Muscle layer of duodenum (tissue), 2 donors: ENCODE measurements at regions not wholly inside any gene's neighbourhood (a gene's known extent, or its start where the extent isn't known, plus 50 kb on each side); places are given as distances from the start of the nearest gene placed in this dataset.
"Not testable (repeated sequence)": the region's sequence is repeated elsewhere in the genome, so short reads cannot be mapped to it uniquely, and the experiment has no call there.

Experiments
- H3K27ac ChIP-seq: one replicate; pipeline ENCODE4 v1.7.0; 2013; ENCODE audit warnings: mild to moderate bottlenecking, low read length
- H3K27me3 ChIP-seq: one replicate; pipeline ENCODE4 v1.7.0; 2013; ENCODE audit warnings: low read depth, mild to moderate bottlenecking, control low read depth, low read length
- H3K36me3 ChIP-seq, 2 donors: one replicate each; pipeline ENCODE4 v1.7.0; 2013; ENCODE audit warnings: low read length in 2 of 2, control low read depth in 1 of 2, mild to moderate bottlenecking in 1 of 2; ENCODE audit not compliant: insufficient read depth in 2 of 2, control insufficient read depth in 1 of 2
- H3K4me1 ChIP-seq, 2 donors: one replicate each; pipeline ENCODE4 v1.7.0; 2013; ENCODE audit warnings: low read length in 2 of 2, mild to moderate bottlenecking in 2 of 2, control low read depth in 1 of 2, moderate library complexity in 1 of 2; ENCODE audit not compliant: insufficient read depth in 2 of 2, control insufficient read depth in 1 of 2
- H3K4me3 ChIP-seq, 2 donors: one replicate each; pipeline ENCODE4 v1.7.0; 2013; ENCODE audit warnings: low read length in 2 of 2, low read depth in 1 of 2, mild to moderate bottlenecking in 1 of 2
- H3K9me3 ChIP-seq, 2 donors: one replicate each; pipeline ENCODE4 v1.7.0; 2013; ENCODE audit warnings: low read length in 2 of 2, control low read depth in 1 of 2, mild to moderate bottlenecking in 1 of 2; ENCODE audit not compliant: control insufficient read depth in 1 of 2
- donor health status: healthy.

- no peaks in the 10 kb centered on the region for H3K27me3 ChIP-seq
- no peaks in the 10 kb centered on the region for H3K36me3 ChIP-seq
- H3K9me3 ChIP-seq = no peaks in the 10 kb centered on the region
- H3K4me3 ChIP-seq = no peak overlapping the region
- no peak overlapping the region for H3K27ac ChIP-seq
- H3K4me1 ChIP-seq = no peaks in the 10 kb centered on the region
These were observed 119.0 kb upstream of the DMRT1 start for GRCh38 chr9:722388-722980.

GRCh38 chr9:724461-724860 lies 117.0 kb upstream of the DMRT1 start:
- H3K4me1 ChIP-seq, H3K27me3 ChIP-seq, H3K4me3 ChIP-seq, H3K27ac ChIP-seq, H3K9me3 ChIP-seq, H3K36me3 ChIP-seq: not testable (repeated sequence)

- Histone ChIP-seq H3K27me3 (no peaks in the 10 kb centered on the region), H3K9me3 (no peaks in the 10 kb centered on the region), H3K36me3 (peaks cover 4 to 13% of the 10 kb centered on the region in 2 donors), H3K27ac (no peak overlapping the region), H3K4me3 (no peak overlapping the region), H3K4me1 (no peaks in the 10 kb centered on the region)
These were observed 115.5 kb upstream of the DMRT1 start for GRCh38 chr9:726005-726404.

- H3K4me3 ChIP-seq = no peak overlapping the region
- H3K4me1 ChIP-seq = no peaks in the 10 kb centered on the region
- H3K36me3 ChIP-seq = peaks cover 16 to 23% of the 10 kb centered on the region in 2 donors
- H3K27ac ChIP-seq = no peak overlapping the region
- no peaks in the 10 kb centered on the region for H3K27me3 ChIP-seq
- no peaks in the 10 kb centered on the region for H3K9me3 ChIP-seq
These were observed 113.7 kb upstream of the DMRT1 start for GRCh38 chr9:727767-728166.

GRCh38 chr9:728535-728934 lies 113.0 kb upstream of the DMRT1 start:
- H3K4me3 ChIP-seq = no peak overlapping the region
- no peaks in the 10 kb centered on the region for H3K27me3 ChIP-seq
- H3K4me1 ChIP-seq = no peaks in the 10 kb centered on the region
- H3K9me3 ChIP-seq = no peaks in the 10 kb centered on the region
- H3K27ac ChIP-seq = no peak overlapping the region
- peaks cover 22 to 26% of the 10 kb centered on the region in 2 donors for H3K36me3 ChIP-seq

- Histone ChIP-seq H3K4me1 (peaks cover 0 to 17% of the 10 kb centered on the region in 2 donors), H3K27ac (no peak overlapping the region), H3K27me3 (no peaks in the 10 kb centered on the region), H3K9me3 (no peaks in the 10 kb centered on the region), H3K36me3 (peaks cover 22 to 26% of the 10 kb centered on the region in 2 donors), H3K4me3 (no peak overlapping the region)
These were observed 110.0 kb upstream of the DMRT1 start for GRCh38 chr9:731474-731873.

- H3K27me3 ChIP-seq = no peaks in the 10 kb centered on the region
- H3K27ac ChIP-seq = peak overlapping the region; percentile 83
- H3K4me1 ChIP-seq = peaks cover 8 to 42% of the 10 kb centered on the region in 2 donors
- H3K9me3 ChIP-seq = no peaks in the 10 kb centered on the region
- H3K36me3 ChIP-seq = peaks cover 26 to 33% of the 10 kb centered on the region in 2 donors
- no peak overlapping the region for H3K4me3 ChIP-seq
These were observed 106.5 kb upstream of the DMRT1 start for GRCh38 chr9:734831-735511.

- no peak overlapping the region for H3K4me3 ChIP-seq
- peaks cover 30 to 36% of the 10 kb centered on the region in 2 donors for H3K36me3 ChIP-seq
- peaks cover 8 to 42% of the 10 kb centered on the region in 2 donors for H3K4me1 ChIP-seq
- peak overlapping the region; percentile 85 for H3K27ac ChIP-seq
- H3K27me3 ChIP-seq = no peaks in the 10 kb centered on the region
- no peaks in the 10 kb centered on the region for H3K9me3 ChIP-seq
These were observed 103.9 kb upstream of the DMRT1 start for GRCh38 chr9:737400-738120.

- Histone ChIP-seq H3K27ac (peak overlapping the region; percentile 85), H3K4me1 (peaks cover 8 to 42% of the 10 kb centered on the region in 2 donors), H3K4me3 (no peak overlapping the region), H3K9me3 (no peaks in the 10 kb centered on the region), H3K36me3 (peaks cover 34 to 35% of the 10 kb centered on the region in 2 donors), H3K27me3 (no peaks in the 10 kb centered on the region)
These were observed 103.1 kb upstream of the DMRT1 start for GRCh38 chr9:738209-738915.

GRCh38 chr9:739362-739761 lies 102.1 kb upstream of the DMRT1 start:
- no peaks in the 10 kb centered on the region for H3K27me3 ChIP-seq
- no peak overlapping the region for H3K4me3 ChIP-seq
- peaks cover 8 to 39% of the 10 kb centered on the region in 2 donors for H3K4me1 ChIP-seq
- H3K36me3 ChIP-seq = peaks cover 34% of the 10 kb centered on the region in 2 donors
- no peaks in the 10 kb centered on the region for H3K9me3 ChIP-seq
- H3K27ac ChIP-seq = peak overlapping the region; percentile 85

- Histone ChIP-seq H3K36me3 (peaks cover 34 to 38% of the 10 kb centered on the region in 2 donors), H3K27ac (peak overlapping the region; percentile 85), H3K9me3 (no peaks in the 10 kb centered on the region), H3K4me3 (no peak overlapping the region), H3K4me1 (peaks cover 12 to 41% of the 10 kb centered on the region in 2 donors), H3K27me3 (no peaks in the 10 kb centered on the region)
These were observed 101.3 kb upstream of the DMRT1 start for GRCh38 chr9:740221-740620.
